GM23248 (cell line): ENCODE measurements at regions not wholly inside any gene's neighbourhood (a gene's known extent, or its start where the extent isn't known, plus 50 kb on each side); places are given as distances from the start of the nearest gene placed in this dataset.

Experiments used
- EZH2 ChIP-seq: fragments of 200-600 bp; sonication (generic); IDR thresholded peaks from 2 replicates; pipeline ENCODE4 v1.6.1; 2018; ENCODE audit warnings: antibody characterized with exemption, mild to moderate bottlenecking; ENCODE audit not compliant: insufficient read depth, poor library complexity, severe bottlenecking
- EZH2phosphoT487 ChIP-seq: fragments of 200-600 bp; sonication (generic); IDR thresholded peaks from 2 replicates; pipeline ENCODE4 v1.6.1; 2018; ENCODE audit warnings: antibody characterized with exemption, moderate library complexity, mild to moderate bottlenecking, low read depth; ENCODE audit not compliant: insufficient read depth

DNA sequence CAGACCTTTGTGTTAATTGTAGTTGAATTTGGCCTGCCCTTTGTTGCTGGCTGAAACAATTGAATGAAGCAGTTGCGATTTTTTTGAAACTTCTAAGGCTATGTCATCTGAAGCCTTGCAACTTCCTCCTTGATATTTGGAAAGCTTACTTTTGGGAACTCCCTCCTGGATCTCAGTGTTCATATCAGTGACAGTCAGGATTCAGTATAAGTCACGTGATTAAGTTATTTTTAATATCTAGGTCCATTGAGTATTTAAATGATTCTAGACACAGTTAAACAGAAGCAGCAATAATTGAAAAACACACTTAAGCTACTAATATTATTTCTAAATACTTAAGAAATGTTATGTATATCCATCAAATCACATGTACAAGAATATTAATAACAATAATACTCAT, 951.3 kb downstream of the GRIK2 start:
- no peak for TF ChIP-seq EZH2
- TF ChIP-seq EZH2phosphoT487: no peak
